PC-3 (cell line): ENCODE measurements at regions not wholly inside any gene's neighbourhood (a gene's known extent, or its start where the extent isn't known, plus 50 kb on each side); places are given as distances from the start of the nearest gene placed in this dataset.

Experiments used
- ATAC-seq: fragments of 200-7000 bp; cut with Tn5 transposase; 2 replicates; pipeline ENCODE4 v1.9.1; 2020; ENCODE audit warnings: mild to moderate bottlenecking, moderate library complexity
- BruUV-seq: library from RNA; stranded (reverse); fragments of 400-500 nt; replicated peaks from 2 replicates; lab custom pipeline; 2021; lab: Mats Ljungman, UMichigan
- CTCF ChIA-PET: fragments of 300-600 bp; sonication (Branson Sonifier 250); formaldehyde crosslinking; loops from one replicate; lab custom pipeline; 2022; ENCODE audit warnings: antibody characterized with exemption; lab: Charles Lee
- POLR2A ChIA-PET: fragments of 300-600 bp; sonication (Branson Sonifier 250); formaldehyde crosslinking; loops from one replicate; lab custom pipeline; 2022; ENCODE audit warnings: antibody characterized with exemption; ENCODE audit not compliant: unreplicated experiment; lab: Charles Lee
- DNase-seq: peaks from one replicate; pipeline ENCODE4 v3.0.0-alpha.2; 2015
- H2AFZ ChIP-seq: fragments of 300-600 bp; sonication (generic); 2 replicates; pipeline ENCODE4 v1.6.0; 2016; ENCODE audit warnings: antibody characterized with exemption, low read length
- H3F3A ChIP-seq: fragments of 300-600 bp; sonication (generic); one replicate; pipeline ENCODE4 v1.6.0; 2017; ENCODE audit warnings: antibody characterized with exemption, low read length, control low read depth, mild to moderate bottlenecking; ENCODE audit not compliant: unreplicated experiment
- H3K27ac ChIP-seq: fragments of 300-600 bp; sonication (generic); 2 replicates; pipeline ENCODE4 v1.5.1; 2016; ENCODE audit warnings: mild to moderate bottlenecking, low read length
- H3K27me3 ChIP-seq: fragments of 300-600 bp; sonication (generic); 2 replicates; pipeline ENCODE4 v1.6.1; 2016; ENCODE audit warnings: low read length, mixed read lengths
- H3K36me3 ChIP-seq: fragments of 300-600 bp; sonication (generic); 2 replicates; pipeline ENCODE4 v1.6.1; 2016; ENCODE audit warnings: low read depth, mixed run types, low read length, mixed read lengths
- H3K4me1 ChIP-seq: fragments of 300-600 bp; sonication (generic); 2 replicates; pipeline ENCODE4 v1.5.1; 2016; ENCODE audit warnings: low read length; ENCODE audit not compliant: insufficient read depth
- H3K4me2 ChIP-seq: fragments of 300-600 bp; sonication (generic); 2 replicates; pipeline ENCODE4 v1.6.0; 2016; ENCODE audit warnings: low read length
- H3K4me3 ChIP-seq: fragments of 300-600 bp; sonication (generic); 2 replicates; pipeline ENCODE4 v1.5.1; 2016; ENCODE audit warnings: mild to moderate bottlenecking, low read length, mixed read lengths
- H3K79me2 ChIP-seq: fragments of 300-600 bp; sonication (generic); 2 replicates; pipeline ENCODE4 v1.6.1; 2017; ENCODE audit warnings: low read length, mixed read lengths
- H3K9ac ChIP-seq: fragments of 300-600 bp; sonication (generic); 2 replicates; pipeline ENCODE4 v1.6.0; 2016; ENCODE audit warnings: mild to moderate bottlenecking, low read length
- H3K9me2 ChIP-seq: fragments of 300-600 bp; sonication (generic); replicated peaks from 2 replicates; pipeline ENCODE4 v1.6.1; 2016; ENCODE audit warnings: mixed run types, low read length, mixed read lengths
- H3K9me3 ChIP-seq: fragments of 300-600 bp; sonication (generic); 2 replicates; pipeline ENCODE4 v1.6.1; 2016; ENCODE audit warnings: low read length, mixed read lengths
- H4K20me1 ChIP-seq: fragments of 300-600 bp; sonication (generic); 2 replicates; pipeline ENCODE4 v1.6.1; 2016; ENCODE audit warnings: low read length, mixed read lengths
- EZH2 ChIP-seq: fragments of 300-600 bp; sonication (generic); IDR thresholded peaks from one replicate; pipeline ENCODE4 v1.6.1; 2017; ENCODE audit warnings: antibody characterized with exemption, mild to moderate bottlenecking, low read length; ENCODE audit not compliant: unreplicated experiment
- EZH2phosphoT487 ChIP-seq: fragments of 300-600 bp; sonication (generic); IDR thresholded peaks from 2 replicates; pipeline ENCODE4 v1.6.1; 2018; ENCODE audit warnings: mild to moderate bottlenecking, antibody characterized with exemption, low read length, borderline replicate concordance
- intact Hi-C: fragments of 100-400 bp; cut with micrococcal nuclease; formaldehyde crosslinking; loops from 2 replicates; pipeline ENCODE4 v1.9.0; 2023
- TF ChIP-seq, protein P1 (sequence below): fragments of 300-600 bp; sonication (generic); conservative IDR thresholded peaks from 2 replicates; pipeline ENCODE4 v1.5.1; 2017; ENCODE audit warnings: antibody characterized with exemption, low read depth, mild to moderate bottlenecking, low read length

DNA sequence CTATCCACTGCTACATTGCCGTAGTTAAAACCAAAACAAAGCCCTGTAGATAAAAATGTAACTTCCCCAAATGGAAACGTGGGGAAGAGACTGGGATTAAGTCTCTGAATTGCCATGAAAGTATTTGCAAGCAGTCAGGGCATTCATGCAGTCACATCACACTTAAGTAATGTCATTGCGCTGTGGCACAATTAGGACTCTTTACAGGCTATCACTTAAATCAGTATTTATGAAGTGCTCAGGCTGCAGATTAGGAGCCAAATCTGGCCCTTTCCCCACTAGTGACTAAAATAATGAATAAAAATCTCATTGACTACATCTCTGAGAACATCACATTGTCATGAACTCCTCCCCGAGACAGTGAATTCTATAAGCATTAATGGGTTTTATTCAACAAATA is 300.9 kb downstream of the ICOS start:
- no peak overlapping the region for H3K9ac ChIP-seq
- no peak overlapping the region for H3K27ac ChIP-seq
- no peaks in the 10 kb centered on the region for H3K79me2 ChIP-seq
- no TSS peak for BruUV-seq
- no peak overlapping the region for H3K4me3 ChIP-seq
- no peaks in the 10 kb centered on the region for H3K4me1 ChIP-seq
- TF ChIP-seq, protein P1, sequence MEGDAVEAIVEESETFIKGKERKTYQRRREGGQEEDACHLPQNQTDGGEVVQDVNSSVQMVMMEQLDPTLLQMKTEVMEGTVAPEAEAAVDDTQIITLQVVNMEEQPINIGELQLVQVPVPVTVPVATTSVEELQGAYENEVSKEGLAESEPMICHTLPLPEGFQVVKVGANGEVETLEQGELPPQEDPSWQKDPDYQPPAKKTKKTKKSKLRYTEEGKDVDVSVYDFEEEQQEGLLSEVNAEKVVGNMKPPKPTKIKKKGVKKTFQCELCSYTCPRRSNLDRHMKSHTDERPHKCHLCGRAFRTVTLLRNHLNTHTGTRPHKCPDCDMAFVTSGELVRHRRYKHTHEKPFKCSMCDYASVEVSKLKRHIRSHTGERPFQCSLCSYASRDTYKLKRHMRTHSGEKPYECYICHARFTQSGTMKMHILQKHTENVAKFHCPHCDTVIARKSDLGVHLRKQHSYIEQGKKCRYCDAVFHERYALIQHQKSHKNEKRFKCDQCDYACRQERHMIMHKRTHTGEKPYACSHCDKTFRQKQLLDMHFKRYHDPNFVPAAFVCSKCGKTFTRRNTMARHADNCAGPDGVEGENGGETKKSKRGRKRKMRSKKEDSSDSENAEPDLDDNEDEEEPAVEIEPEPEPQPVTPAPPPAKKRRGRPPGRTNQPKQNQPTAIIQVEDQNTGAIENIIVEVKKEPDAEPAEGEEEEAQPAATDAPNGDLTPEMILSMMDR: no peak
- TF ChIP-seq EZH2phosphoT487 (no peak), EZH2 (no peak)
- no peak overlapping the region for H2AFZ ChIP-seq
- CTCF ChIA-PET: no interaction called here
- ATAC-seq (no peak), DNase-seq (no peak)
- POLR2A ChIA-PET: no interaction called here
- H3K4me2 ChIP-seq: no peak overlapping the region
- H3K27me3 ChIP-seq: peaks cover 69% of the 10 kb centered on the region
- no peaks in the 10 kb centered on the region for H3K36me3 ChIP-seq
- no peaks in the 10 kb centered on the region for H4K20me1 ChIP-seq
- H3K9me2 ChIP-seq: no peaks in the 10 kb centered on the region
- H3K9me3 ChIP-seq: no peaks in the 10 kb centered on the region
- intact Hi-C loops: no loop called here
- no peaks in the 10 kb centered on the region for H3F3A ChIP-seq

- no peak overlapping the region for H3K27ac ChIP-seq
Measured at GRCh38 chr2:204239411-204240165, 303.0 kb downstream of the ICOS start.

GRCh38 chr2:204240961-204241360 is 304.3 kb upstream of the PARD3B start:
- Histone ChIP-seq H3F3A (no peaks in the 10 kb centered on the region), H3K9me3 (no peaks in the 10 kb centered on the region), H3K4me3 (no peak overlapping the region), H3K9me2 (no peaks in the 10 kb centered on the region), H3K9ac (no peak overlapping the region), H3K4me2 (no peak overlapping the region), H3K79me2 (no peaks in the 10 kb centered on the region), H4K20me1 (no peaks in the 10 kb centered on the region), H3K4me1 (no peaks in the 10 kb centered on the region), H3K36me3 (no peaks in the 10 kb centered on the region), H3K27me3 (peaks cover 46% of the 10 kb centered on the region), H3K27ac (no peak overlapping the region), H2AFZ (no peak overlapping the region)
- no TSS peak for BruUV-seq
- ATAC-seq: no peak
- TF ChIP-seq EZH2 (no peak), EZH2phosphoT487 (no peak)
- TF ChIP-seq, protein P1: no peak
- DNase-seq: no peak
- CTCF ChIA-PET: no interaction called here
- POLR2A ChIA-PET: no interaction called here
- intact Hi-C loops: no loop called here

More at GRCh38 chr2:204239411-204240165, 303.0 kb downstream of the ICOS start:
- H2AFZ ChIP-seq: no peak overlapping the region
- no peaks in the 10 kb centered on the region for H3K9me2 ChIP-seq
- H3F3A ChIP-seq: no peaks in the 10 kb centered on the region
- H3K4me1 ChIP-seq: no peaks in the 10 kb centered on the region
- H3K27me3 ChIP-seq: peaks cover 52% of the 10 kb centered on the region
- POLR2A ChIA-PET: no interaction called here
- CTCF ChIA-PET: no interaction called here
- no peaks in the 10 kb centered on the region for H3K79me2 ChIP-seq
- TF ChIP-seq, protein P1: no peak
- TF ChIP-seq EZH2phosphoT487 (no peak), EZH2 (no peak)
- H3K4me2 ChIP-seq: no peak overlapping the region
- BruUV-seq: no TSS peak
- intact Hi-C loops: no loop called here
- no peaks in the 10 kb centered on the region for H4K20me1 ChIP-seq
- no peaks in the 10 kb centered on the region for H3K9me3 ChIP-seq
- no peak overlapping the region for H3K9ac ChIP-seq
- DNase-seq (no peak), ATAC-seq (no peak)
- H3K4me3 ChIP-seq: no peak overlapping the region
- no peaks in the 10 kb centered on the region for H3K36me3 ChIP-seq
